Renal cortical epithelial cell (primary cell): ENCODE measurements at regions not wholly inside any gene's neighbourhood (a gene's known extent, or its start where the extent isn't known, plus 50 kb on each side); places are given as distances from the start of the nearest gene placed in this dataset.
A peak's percentile ranks its signal among the peaks of the same experiment; 100 is the strongest.
"Not testable (repeated sequence)": the region's sequence is repeated elsewhere in the genome, so short reads cannot be mapped to it uniquely, and the experiment has no call there.

Source experiments
- DNase-seq: peaks from one replicate; pipeline ENCODE4 v3.0.0-alpha.2; 2011; ENCODE audit warnings: low read depth

DNA sequence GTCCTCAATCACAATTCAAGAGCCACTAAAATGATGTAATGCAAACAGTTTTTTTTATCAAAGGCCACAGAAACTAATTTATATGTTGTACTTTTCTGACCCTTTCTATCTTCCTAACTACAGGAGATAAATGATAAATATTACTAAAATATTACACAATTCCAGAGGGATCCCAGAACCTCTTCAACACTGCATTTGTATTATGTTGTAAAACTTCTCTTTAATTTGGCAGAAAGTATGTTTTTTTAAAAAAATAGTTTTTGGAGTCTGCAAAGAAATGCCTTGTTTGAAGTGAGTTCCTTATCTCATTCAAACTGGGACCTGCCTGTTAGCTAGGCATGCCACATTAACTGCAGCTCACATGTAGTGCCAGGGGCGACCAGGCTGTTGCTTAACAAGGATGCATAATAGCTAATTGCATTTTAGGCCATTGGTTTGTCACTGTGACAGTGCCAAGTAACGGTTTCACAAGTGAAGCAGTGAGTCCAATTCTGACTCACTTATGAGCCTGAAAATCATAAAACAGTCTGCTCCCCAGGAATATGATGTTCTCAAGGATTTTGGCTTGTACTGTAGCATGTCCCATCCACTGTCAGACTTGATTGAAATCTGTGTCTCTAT lies 266.9 kb downstream of the KTN1 start:
- peak; percentile 87 for DNase-seq

DNA sequence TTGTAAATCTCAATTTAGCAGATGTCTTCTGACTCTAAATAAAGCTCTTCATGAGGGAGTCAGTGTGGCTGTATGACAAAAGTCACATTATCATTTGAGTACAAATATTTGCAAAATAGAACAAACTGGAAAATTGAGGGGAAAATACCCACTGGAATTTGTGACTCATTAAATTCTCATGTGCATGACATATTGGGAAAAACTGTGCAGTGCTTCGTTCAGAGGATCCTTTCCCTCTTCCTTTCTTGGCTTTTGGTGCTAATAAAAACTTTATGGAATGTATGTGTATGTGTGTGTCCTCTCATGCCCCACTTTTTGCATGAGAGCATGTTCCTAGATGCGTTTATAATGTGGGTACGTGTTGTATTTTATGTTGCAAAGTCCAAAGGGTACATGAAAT lies 267.8 kb downstream of the KTN1 start:
- DNase-seq, result no peak

GRCh38 chr14:55848964-55849363 lies 269.0 kb downstream of the KTN1 start:
- DNase-seq, result no peak

- DNase-seq, result no peak
Measured at GRCh38 chr14:55849833-55850232, 268.4 kb upstream of the PELI2 start.

DNA sequence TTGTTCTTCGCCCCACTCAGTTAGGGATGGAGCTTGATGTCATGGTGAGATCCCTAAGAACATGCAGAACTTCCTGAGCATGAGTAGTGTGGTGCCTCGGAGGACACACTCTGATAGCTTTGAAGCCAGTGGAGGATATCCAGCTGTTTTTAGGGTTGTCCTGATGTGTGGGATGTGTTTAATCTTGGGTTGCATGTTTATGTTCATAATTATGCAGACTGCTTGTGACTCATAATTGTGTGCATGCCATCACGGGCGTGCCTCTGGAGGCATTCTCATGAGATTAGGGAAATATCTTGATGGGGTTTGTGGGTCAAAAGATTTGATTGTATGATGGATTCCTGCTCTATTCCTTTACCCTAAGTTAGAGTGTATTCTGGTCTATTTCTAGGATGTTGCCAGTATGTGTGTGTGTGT lies 267.4 kb upstream of the PELI2 start:
- no peak for DNase-seq

GRCh38 chr14:55851301-55851700 lies 266.9 kb upstream of the PELI2 start:
- no peak for DNase-seq

DNA sequence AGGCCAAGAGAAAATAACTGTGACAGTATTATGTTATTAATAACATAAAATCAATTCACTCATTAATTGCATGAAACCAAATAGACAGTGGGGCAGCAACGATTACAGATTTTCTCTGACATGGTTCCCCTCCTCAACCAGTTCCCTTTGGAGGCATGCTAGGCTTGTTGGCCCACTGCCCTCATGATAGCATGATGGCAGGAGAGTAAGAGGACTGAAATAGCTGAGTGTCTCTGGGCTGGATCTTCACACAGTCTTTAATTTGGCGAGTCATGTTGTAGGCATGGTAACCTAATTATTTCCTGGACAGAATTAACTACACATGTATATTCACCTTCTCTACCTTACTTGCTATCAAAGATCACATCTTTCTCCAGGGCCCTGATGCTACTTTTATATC lies 266.2 kb upstream of the PELI2 start:
- no peak for DNase-seq

- DNase-seq, result no peak
Measured at GRCh38 chr14:55855751-55856150, 262.5 kb upstream of the PELI2 start.

DNA sequence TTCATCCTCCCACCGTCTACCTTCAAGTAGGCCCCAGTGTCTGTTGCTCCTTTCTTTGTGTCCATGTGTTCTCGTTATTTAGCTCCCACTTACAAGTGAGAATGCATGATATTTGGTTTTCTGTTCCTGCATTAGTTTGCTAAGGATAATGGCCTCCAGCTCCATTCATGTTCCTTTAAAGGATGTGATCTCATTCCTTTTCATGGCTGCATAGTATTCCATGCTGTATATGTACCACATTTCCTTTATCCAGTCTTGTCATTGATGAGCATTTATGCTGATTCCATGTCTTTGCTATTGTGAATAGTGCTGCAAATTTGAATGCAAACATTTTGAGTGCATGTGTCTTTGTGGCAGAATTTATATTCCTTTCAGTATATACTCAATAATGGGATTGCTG lies 259.6 kb upstream of the PELI2 start:
- no peak for DNase-seq

DNA sequence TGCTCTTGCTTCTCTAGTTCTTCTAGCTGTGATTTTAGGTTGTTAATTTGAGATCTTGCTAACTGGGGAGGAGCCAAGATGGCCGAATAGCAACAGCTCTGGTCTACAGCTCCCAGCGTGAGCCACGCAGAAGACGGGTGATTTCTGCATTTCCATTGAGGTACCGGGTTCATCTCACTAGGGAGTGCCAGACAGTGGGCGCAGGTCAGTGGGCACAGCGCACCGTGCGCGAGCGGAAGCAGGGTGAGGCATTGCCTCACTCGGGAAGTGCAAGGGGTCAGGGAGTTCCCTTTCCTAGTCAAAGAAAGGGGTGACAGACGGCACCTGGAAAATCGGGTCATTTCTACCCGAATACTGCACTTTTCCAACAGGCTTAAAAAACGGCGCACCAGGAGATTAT lies 256.6 kb upstream of the PELI2 start:
- DNase-seq, result not testable (repeated sequence)

GRCh38 chr14:55864890-55865655 lies 253.1 kb upstream of the PELI2 start:
- no peak for DNase-seq

DNA sequence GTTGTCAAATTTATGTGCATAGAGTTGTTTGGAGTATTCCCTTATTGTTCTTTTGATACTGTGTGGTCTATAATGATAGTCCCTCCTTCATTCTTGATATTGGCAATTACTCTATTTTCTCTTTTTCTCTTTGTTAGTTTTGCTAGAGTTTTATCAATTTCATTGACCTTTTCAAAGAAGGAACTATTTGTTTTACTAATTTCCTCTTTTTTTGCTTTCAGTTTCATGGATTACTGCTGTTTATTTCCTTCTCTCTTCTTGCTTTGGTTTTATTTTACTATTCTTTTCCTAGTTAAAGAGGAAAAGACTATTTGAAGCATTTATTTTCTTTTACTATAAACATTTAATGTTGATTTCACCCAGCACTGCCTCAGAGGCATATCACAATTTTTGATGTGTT lies 250.9 kb upstream of the PELI2 start:
- DNase-seq, result no peak

DNA sequence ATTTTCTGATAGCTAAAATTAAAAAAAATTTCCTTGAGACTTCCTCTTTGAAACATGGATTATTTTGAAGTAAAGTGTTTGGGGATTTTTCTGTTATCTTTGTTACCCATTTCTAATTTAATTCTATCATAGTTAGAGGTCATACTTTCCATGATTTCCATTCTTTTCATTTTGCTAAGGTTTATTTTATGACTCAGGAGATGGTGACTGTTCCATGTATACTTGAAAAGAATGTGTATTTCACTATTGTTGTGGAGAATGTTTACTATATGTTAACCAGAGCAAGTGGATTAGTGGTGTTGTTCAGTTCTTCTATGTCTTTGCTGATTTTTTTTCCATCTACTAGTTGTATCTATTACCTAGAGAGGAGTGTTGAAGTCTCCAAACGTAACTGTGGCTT lies 250.5 kb upstream of the PELI2 start:
- DNase-seq, result no peak

DNA sequence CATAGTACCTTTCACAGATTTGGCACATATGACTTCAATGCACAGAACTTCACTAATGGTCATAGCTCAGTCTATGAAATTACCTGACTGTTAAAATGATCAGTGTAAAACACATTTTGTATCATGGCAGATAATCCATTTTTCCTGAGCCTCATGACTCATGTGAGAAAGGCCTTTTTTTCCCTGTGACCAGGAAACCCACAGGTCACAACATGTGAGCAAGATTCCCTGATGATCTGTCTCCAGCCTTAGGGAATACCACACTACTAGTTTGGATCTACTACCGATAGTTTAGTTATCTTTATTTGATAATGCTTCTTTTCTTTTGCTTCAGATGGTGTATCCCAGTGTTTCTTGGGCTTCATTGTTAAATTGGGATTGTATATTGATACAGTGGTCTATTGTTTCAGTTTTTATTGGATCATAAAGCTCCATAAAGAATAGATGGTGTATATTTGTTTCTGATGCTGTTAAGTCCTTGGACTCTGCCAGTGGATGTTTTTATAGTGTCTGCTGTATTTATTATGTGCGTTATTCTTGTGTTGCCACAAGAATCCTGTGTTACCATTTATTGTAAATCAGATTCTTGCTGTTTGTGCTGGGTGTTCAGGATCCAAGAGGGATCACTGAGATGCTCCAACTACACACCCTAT lies 248.7 kb upstream of the PELI2 start:
- no peak for DNase-seq

GRCh38 chr14:55873169-55873568 lies 245.0 kb upstream of the PELI2 start:
- no peak for DNase-seq

DNA sequence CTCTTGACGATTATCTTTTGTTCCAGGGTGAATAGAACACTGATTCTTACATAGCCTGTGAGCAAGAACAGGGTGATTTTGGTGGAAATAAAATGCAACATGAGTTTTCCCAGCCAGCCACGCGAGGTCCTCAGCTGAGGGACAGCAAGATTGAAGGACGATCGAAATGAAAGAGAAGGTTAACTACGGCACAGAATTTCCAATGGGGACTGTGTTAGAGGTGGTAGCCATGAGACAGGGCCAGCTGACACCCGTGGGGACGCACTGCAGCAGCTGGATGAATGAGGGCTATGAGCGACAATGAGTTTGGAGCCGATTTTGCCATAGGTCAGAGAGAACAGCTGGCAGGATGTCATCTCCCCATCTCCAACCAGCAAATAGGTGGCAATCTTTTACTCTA lies 243.4 kb upstream of the PELI2 start:
- DNase-seq, result no peak

DNA sequence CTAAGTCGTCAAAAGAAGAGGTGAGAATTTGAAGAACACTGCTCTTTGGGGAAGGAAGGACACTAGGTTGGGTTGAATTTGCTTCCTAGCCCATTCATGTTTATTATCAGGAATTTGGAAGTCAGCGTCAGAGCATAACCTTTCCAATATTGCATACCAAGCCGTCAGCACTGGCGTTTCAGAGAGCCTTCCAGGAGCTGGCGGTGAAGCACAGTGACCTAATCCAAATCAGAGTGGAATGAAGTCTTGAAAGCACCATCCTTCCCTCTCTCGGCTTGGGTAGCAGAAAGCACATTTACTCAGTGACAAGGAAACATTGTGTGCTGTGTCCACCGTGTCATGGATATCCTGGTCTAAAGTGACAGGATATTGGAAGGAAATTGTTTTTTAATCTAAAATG lies 240.3 kb upstream of the PELI2 start:
- DNase-seq, result no peak

- DNase-seq, result peak; percentile 79
Measured at GRCh38 chr14:55881577-55882241, 236.5 kb upstream of the PELI2 start.

GRCh38 chr14:55884819-55885218 lies 233.4 kb upstream of the PELI2 start:
- peak; percentile 56 for DNase-seq

GRCh38 chr14:55889124-55889523 lies 229.1 kb upstream of the PELI2 start:
- DNase-seq, result peak; percentile 67

DNA sequence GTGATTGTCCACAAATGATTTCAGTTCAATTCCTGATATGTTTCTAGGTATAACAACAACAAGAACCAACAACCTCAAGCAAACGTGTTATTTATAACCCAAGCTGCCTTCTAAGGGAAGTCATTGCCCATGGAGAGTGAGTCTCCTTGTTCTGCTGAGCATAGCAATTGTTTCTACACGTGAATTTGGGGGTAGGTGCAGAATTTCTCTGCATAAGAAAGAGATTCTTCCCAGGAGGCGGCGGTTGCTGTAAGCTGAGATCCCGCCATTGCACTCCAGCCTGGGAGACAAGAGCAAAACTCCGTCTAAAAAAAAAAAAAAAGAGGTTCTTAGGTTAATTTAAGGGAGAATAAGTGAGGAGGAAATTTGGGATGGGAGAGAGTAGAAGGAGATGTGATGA lies 226.5 kb upstream of the PELI2 start:
- DNase-seq, result no peak

GRCh38 chr14:55892906-55893305 lies 225.3 kb upstream of the PELI2 start:
- no peak for DNase-seq

DNA sequence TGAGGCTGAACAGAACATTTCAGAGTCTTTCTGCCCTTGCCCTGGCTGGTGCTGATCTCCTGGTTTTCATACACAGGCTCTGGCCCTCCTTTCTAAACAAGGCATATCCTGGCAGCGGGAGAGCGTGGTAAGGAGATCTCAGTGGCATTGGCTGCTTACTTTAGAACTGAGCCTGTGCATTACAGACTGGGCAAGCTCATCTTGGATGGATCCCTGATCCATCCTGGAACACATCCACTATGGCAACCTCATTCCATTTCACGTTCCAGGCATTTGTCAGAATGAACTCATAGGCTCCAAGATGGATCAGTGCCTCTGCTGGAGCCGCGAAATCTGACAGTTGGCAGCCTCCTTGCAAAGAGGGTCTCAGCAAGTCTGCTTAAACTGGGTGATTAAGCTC lies 224.5 kb upstream of the PELI2 start:
- DNase-seq, result no peak
